ENCODE measurements at regions not wholly inside any gene's neighbourhood (a gene's known extent, or its start where the extent isn't known, plus 50 kb on each side); places are given as distances from the start of the nearest gene placed in this dataset.

DNA sequence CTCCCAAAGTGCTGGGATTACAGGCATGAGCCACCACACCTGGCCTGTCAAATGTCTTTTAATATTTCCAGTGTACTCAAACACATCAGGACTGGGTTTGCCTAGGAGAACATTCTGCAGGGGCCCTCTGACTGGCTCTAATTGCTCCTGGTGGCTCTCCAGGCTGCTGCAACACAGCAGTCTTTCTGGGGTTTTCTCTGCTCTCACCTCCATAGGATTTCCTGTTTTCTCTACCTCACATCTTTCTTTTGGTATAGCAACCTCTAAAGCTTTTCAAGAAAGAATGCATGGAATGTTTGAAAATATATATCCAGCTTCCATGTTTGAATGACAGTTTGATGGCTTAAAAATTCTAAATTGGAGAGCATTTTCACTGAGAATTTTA, 83.3 kb upstream of the IGSF10 start:
- ATAC-seq (no peak), DNase-seq (no peak)
- H3K4me1 Mint-ChIP-seq (ENCODE audit: low read depth) = no peaks in the 10 kb centered on the region
- TF ChIP-seq, protein P1, sequence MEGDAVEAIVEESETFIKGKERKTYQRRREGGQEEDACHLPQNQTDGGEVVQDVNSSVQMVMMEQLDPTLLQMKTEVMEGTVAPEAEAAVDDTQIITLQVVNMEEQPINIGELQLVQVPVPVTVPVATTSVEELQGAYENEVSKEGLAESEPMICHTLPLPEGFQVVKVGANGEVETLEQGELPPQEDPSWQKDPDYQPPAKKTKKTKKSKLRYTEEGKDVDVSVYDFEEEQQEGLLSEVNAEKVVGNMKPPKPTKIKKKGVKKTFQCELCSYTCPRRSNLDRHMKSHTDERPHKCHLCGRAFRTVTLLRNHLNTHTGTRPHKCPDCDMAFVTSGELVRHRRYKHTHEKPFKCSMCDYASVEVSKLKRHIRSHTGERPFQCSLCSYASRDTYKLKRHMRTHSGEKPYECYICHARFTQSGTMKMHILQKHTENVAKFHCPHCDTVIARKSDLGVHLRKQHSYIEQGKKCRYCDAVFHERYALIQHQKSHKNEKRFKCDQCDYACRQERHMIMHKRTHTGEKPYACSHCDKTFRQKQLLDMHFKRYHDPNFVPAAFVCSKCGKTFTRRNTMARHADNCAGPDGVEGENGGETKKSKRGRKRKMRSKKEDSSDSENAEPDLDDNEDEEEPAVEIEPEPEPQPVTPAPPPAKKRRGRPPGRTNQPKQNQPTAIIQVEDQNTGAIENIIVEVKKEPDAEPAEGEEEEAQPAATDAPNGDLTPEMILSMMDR (IDR thresholded peaks at IDR 0.05) = no peak
- H3K9me3 Mint-ChIP-seq = no peaks in the 10 kb centered on the region
- no peak overlapping the region for H3K4me3 Mint-ChIP-seq
- H3K36me3 Mint-ChIP-seq (ENCODE audit: low read depth) = no peaks in the 10 kb centered on the region
- intact Hi-C loops (cut with micrococcal nuclease) = no loop called here
- POLR2A ChIA-PET = no interaction called here
- no peaks in the 10 kb centered on the region for H3K27me3 Mint-ChIP-seq
- H3K27ac Mint-ChIP-seq = no peak overlapping the region
- CTCF ChIA-PET = no interaction called here

DNA sequence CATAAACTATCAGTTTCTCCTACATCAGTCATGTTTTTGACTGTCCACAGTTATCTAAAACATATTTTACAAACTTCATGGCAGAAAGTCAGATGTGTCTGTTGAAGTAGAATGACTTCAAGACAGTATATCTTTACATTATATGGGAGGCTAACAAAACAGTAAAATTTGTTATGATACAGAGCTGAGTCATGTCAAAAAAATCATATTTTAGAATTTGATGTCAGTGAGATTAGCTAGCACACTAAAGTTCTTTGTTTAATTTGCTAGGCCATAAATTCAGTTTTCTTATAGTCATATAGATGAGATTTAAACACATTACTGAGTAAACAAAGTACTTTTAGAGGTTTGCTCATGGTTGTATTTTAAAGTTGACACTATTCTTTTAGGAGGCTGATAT, 80.3 kb upstream of the IGSF10 start:
- TF ChIP-seq, protein P1 (IDR thresholded peaks at IDR 0.05) = no peak
- Mint-ChIP-seq H3K9me3 (no peaks in the 10 kb centered on the region), H3K36me3 (ENCODE audit: low read depth) (no peaks in the 10 kb centered on the region), H3K4me1 (ENCODE audit: low read depth) (no peaks in the 10 kb centered on the region), H3K27ac (no peak overlapping the region), H3K27me3 (no peaks in the 10 kb centered on the region), H3K4me3 (no peak overlapping the region)
- DNase-seq (no peak), ATAC-seq (no peak)
- POLR2A ChIA-PET = no interaction called here
- CTCF ChIA-PET = no interaction called here
- intact Hi-C loops (cut with micrococcal nuclease) = no loop called here

DNA sequence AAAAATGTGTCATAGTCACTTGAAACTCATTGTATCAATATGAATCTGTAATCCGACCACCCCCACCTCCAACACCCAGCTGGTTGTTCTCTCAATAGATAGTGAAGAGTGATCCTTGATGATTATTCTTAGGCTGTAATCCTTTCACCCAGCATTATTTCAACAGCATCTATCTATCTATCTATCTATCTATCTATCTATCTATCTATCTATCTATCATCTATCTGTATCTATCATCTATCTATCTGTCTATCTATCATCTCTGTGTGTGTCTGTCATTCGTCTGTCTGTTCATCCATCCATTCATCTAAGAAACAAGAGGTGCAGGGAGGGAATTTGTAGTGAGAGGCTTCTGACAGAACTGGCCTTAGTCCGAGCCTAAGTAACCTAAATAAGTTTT, 78.7 kb upstream of the IGSF10 start:
- Mint-ChIP-seq H3K4me1 (ENCODE audit: low read depth) (no peaks in the 10 kb centered on the region), H3K9me3 (no peaks in the 10 kb centered on the region), H3K27me3 (no peaks in the 10 kb centered on the region), H3K27ac (no peak overlapping the region), H3K4me3 (no peak overlapping the region), H3K36me3 (ENCODE audit: low read depth) (no peaks in the 10 kb centered on the region)
- ChIA-PET POLR2A (no interaction called here), CTCF (no interaction called here)
- TF ChIP-seq, protein P1 (IDR thresholded peaks at IDR 0.05) = no peak
- intact Hi-C loops (cut with micrococcal nuclease) = no loop called here
- ATAC-seq (no peak), DNase-seq (no peak)

DNA sequence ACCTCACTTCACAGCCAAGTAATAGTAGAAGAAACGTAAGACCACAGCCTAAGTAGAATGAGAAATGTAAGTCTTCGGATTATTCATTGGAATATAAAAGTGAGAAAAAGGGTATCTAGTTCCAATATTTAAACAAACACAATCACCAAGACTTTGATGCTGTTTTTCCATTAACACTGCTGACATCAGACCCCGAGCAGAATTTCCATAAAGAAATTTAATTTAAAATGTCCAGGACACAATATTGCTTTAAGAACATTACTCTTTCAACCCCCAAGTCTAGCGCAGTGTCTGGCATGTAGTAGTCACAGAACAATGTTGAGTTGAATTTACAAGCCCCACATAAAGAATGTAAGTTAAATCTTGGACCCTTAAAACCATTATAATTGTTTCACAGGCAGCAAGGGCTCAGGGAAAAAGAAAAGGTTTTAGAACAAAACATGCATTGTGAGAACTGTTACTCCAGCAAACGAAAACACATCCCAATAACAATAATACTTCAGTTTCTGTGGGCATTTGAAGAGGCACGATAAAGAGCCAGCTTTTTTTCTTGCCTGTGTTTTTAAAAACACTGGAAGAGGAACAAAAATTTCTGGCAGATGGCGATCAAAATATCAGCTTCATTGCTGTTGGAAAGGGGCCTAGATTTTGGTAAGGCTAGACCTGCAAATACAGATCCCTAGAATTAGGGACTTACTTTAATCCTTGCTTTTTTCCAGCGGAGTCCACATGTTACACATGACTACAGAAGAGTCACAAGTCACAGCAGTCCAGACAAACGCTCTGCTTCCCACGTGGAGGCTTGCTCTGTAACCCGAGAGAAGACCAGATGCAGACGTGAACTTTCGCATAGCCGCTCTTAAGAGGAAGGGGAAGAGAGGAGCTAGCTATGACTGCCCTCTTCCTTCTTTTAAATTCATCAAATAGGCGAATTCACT, 77.9 kb upstream of the IGSF10 start:
- no peaks in the 10 kb centered on the region for H3K36me3 Mint-ChIP-seq (ENCODE audit: low read depth)
- no peaks in the 10 kb centered on the region for H3K9me3 Mint-ChIP-seq
- DNase-seq (no peak), ATAC-seq (no peak)
- ChIA-PET CTCF (no interaction called here), POLR2A (no interaction called here)
- no peaks in the 10 kb centered on the region for H3K27me3 Mint-ChIP-seq
- intact Hi-C loops (cut with micrococcal nuclease) = no loop called here
- H3K27ac Mint-ChIP-seq = no peak overlapping the region
- TF ChIP-seq, protein P1 (IDR thresholded peaks at IDR 0.05) = no peak
- H3K4me3 Mint-ChIP-seq = no peak overlapping the region
- no peaks in the 10 kb centered on the region for H3K4me1 Mint-ChIP-seq (ENCODE audit: low read depth)

DNA sequence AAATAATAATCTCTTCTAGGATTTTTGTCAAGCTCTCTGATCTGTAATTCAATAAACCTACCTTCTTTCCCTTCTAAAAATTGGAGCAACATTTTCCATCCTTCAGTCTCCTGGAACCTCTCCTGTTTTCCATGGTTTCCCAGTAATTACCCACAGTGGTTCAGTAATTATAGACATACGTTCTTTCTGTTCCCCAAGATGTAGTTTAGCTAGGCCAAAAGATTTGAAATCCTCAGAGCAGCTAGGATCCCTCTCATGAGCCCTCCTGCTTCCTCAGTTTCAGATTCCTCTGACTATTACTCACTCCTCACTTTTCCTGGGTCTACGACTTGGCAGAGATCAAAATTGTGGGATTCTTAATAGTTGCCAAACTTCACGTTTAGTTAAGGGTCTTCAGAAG, 76.9 kb upstream of the IGSF10 start:
- TF ChIP-seq, protein P1 (IDR thresholded peaks at IDR 0.05) = no peak
- Mint-ChIP-seq H3K9me3 (no peaks in the 10 kb centered on the region), H3K36me3 (ENCODE audit: low read depth) (no peaks in the 10 kb centered on the region), H3K4me1 (ENCODE audit: low read depth) (no peaks in the 10 kb centered on the region), H3K27ac (no peak overlapping the region), H3K4me3 (no peak overlapping the region), H3K27me3 (no peaks in the 10 kb centered on the region)
- intact Hi-C loops (cut with micrococcal nuclease) = no loop called here
- ChIA-PET CTCF (no interaction called here), POLR2A (interaction anchor here (0.6 kb wide), 1 partner anchor 379 kb away, joined by 3 read pairs; no protein-coding TSS in a partner anchor)
- no peak for DNase-seq
- ATAC-seq = no peak

Measured in activated CD8-positive, alpha-beta T cell treated with anti-CD3 and anti-CD28 coated beads for 36 hours (primary cell).